ENCODE measurements at regions not wholly inside any gene's neighbourhood (a gene's known extent, or its start where the extent isn't known, plus 50 kb on each side); places are given as distances from the start of the nearest gene placed in this dataset.
A peak's percentile ranks its signal among the peaks of the same experiment; 100 is the strongest.

- H3K14ac ChIP-seq (ENCODE audit: insufficient read depth, low read length), result no peak overlapping the region
- no peak overlapping the region for H3T11ph ChIP-seq (ENCODE audit: low read length)
- no peak overlapping the region for H4K91ac ChIP-seq (ENCODE audit: insufficient read length, low read depth, low read length)
- no peak overlapping the region for H2AFZ ChIP-seq (ENCODE audit: low read length)
- no peak overlapping the region for H3K27ac ChIP-seq (ENCODE audit: insufficient read length, low read depth, low read length)
- H3K4ac ChIP-seq (ENCODE audit: low read depth, low read length), result no peak overlapping the region
- no peaks in the 10 kb centered on the region; the same call in 1 of the 2 replicates for H3K4me1 ChIP-seq (ENCODE audit: insufficient read depth, low read length)
- no peak overlapping the region for H2BK15ac ChIP-seq (ENCODE audit: low read depth, low read length)
- no peak overlapping the region for H3K23ac ChIP-seq (ENCODE audit: insufficient read length, low read depth, low read length)
- Mint-ChIP-seq H3K4me1 (peaks cover 8 to 22% of the 10 kb centered on the region in 2 experiments), H3K27ac (no peak overlapping the region), H3K4me3 (no peak overlapping the region), H3K9me3 (no peaks in the 10 kb centered on the region), H3K36me3 (ENCODE audit: insufficient read depth in 1 of 3, low read depth in 3 of 3) (no peaks in the 10 kb centered on the region), H3K27me3 (ENCODE audit: low read depth) (peaks cover 72% of the 10 kb centered on the region)
- H3K79me1 ChIP-seq (ENCODE audit: insufficient read depth, low read depth, low read length, poor library complexity, severe bottlenecking), result no peaks in the 10 kb centered on the region
- H3K27me3 ChIP-seq (ENCODE audit: insufficient read depth, low read length), result no peaks in the 10 kb centered on the region; the same call in 1 of the 2 replicates
- no peak overlapping the region for H2BK5ac ChIP-seq (ENCODE audit: insufficient read length, low read length)
- no peak for DNase-seq
- no peak overlapping the region for H4K8ac ChIP-seq (replicated peaks; ENCODE audit: insufficient read length, low read depth, low read length)
- H2BK12ac ChIP-seq (ENCODE audit: insufficient read length, low read depth, low read length), result no peak overlapping the region
- H2BK120ac ChIP-seq (ENCODE audit: low read depth, low read length, poor library complexity, severe bottlenecking), result no peak overlapping the region
- H4K5ac ChIP-seq (ENCODE audit: insufficient read length, low read depth, low read length), result no peak overlapping the region
- WGBS (ENCODE audit: extremely low coverage, insufficient read length, low lambda C conversion rate), result no CpG with 5 or more reads among the region's 1 CpG
- H2BK20ac ChIP-seq (ENCODE audit: low read depth, low read length, poor library complexity, severe bottlenecking), result no peak overlapping the region
- H3K9ac ChIP-seq (ENCODE audit: extremely low read depth, insufficient read length, low read length), result no peak overlapping the region
- H4K20me1 ChIP-seq (ENCODE audit: control insufficient read depth, insufficient read depth, insufficient read length), result no peaks in the 10 kb centered on the region
- TF ChIP-seq CTCF (conservative IDR thresholded peaks at IDR 0.05), result no peak
- no peaks in the 10 kb centered on the region for H3K79me2 ChIP-seq (ENCODE audit: insufficient read depth, low read length)
- H2AK5ac ChIP-seq (ENCODE audit: insufficient read length, low read length), result no peak overlapping the region
- no peak overlapping the region for H3K56ac ChIP-seq (ENCODE audit: insufficient read length, low read depth, low read length)
- H3K18ac ChIP-seq (ENCODE audit: insufficient read length, low read depth, low read length), result no peak overlapping the region
- H3K9me3 ChIP-seq (ENCODE audit: control insufficient read depth, low read depth, low read length), result no peaks in the 10 kb centered on the region
- H3K23me2 ChIP-seq (ENCODE audit: insufficient read length, low read depth, low read length, poor library complexity, severe bottlenecking), result no peaks in the 10 kb centered on the region
- H3K4me2 ChIP-seq (ENCODE audit: insufficient read depth, insufficient read length, low read length), result peak overlapping the region; percentile 60
These were observed 253.2 kb downstream of the BMP7 start for GRCh38 chr20:57013217-57013616.
